C4-2B (cell line): ENCODE measurements at regions not wholly inside any gene's neighbourhood (a gene's known extent, or its start where the extent isn't known, plus 50 kb on each side); places are given as distances from the start of the nearest gene placed in this dataset.
A peak's percentile ranks its signal among the peaks of the same experiment; 100 is the strongest.

Experiments used
- H3K27ac ChIP-seq: fragments of 450-650 bp; 2 replicates; pipeline ENCODE4 v1.5.1; 2017
- CTCF ChIP-seq: fragments of 450-650 bp; conservative IDR thresholded peaks from 2 replicates; pipeline ENCODE4 v1.5.1; 2017; ENCODE audit warnings: mild to moderate bottlenecking
- ZFX ChIP-seq: fragments of 450-650 bp; IDR thresholded peaks from 2 replicates; pipeline ENCODE4 v1.6.1; 2017

GRCh38 chr12:28963554-28963953, 185.5 kb upstream of the FAR2 start:
- no peak overlapping the region for H3K27ac ChIP-seq
- TF ChIP-seq ZFX (no peak), CTCF (peak; percentile 61)

- TF ChIP-seq CTCF (no peak), ZFX (no peak)
Measured at GRCh38 chr12:28966046-28966780, 182.9 kb upstream of the FAR2 start.

GRCh38 chr12:28967426-28967825, 181.7 kb upstream of the FAR2 start:
- H3K27ac ChIP-seq, result no peak overlapping the region
- TF ChIP-seq ZFX (no peak), CTCF (no peak)

More at GRCh38 chr12:28966046-28966780, 182.9 kb upstream of the FAR2 start:
- H3K27ac ChIP-seq, result no peak overlapping the region

DNA sequence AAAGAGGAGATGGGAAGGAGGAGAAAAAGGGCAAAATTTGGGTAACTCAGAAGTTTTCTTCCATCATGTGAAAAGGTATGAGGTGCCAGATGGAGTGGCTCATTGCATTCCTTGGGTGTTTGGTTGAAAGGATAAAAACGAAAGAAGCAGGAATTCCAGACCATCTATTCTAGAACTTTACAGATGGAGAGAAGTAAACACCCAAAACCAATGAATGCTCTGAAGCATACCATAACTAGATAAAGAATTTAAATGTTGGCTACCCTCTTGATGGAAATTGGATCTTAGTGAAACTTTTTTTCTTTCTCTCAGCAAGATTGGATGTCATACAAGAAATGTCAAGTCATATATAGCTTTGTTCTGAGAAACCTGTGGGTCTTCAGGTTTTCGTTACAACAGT, 175.6 kb upstream of the FAR2 start:
- no peak overlapping the region for H3K27ac ChIP-seq
- TF ChIP-seq CTCF (no peak), ZFX (no peak)

DNA sequence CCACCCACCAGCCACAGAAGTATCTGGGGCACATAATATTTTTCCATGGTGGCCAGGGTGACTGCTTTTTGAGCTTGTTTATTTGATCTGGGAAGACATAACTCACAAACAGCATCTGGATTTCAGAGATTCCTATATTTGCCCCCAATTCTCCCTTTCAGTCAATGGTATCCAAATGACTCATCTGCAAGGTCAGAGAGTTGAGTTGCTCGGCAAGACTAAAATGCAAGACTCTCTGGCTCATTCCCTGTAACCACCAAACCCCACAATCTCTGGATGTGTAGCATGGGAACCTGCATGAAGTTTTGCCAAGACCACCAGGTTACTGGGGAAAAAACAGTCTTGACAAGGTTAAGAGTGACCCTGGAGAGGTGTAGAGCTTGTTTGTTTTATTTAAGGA, 174.9 kb upstream of the FAR2 start:
- TF ChIP-seq ZFX (no peak), CTCF (no peak)
- H3K27ac ChIP-seq, result no peak overlapping the region

DNA sequence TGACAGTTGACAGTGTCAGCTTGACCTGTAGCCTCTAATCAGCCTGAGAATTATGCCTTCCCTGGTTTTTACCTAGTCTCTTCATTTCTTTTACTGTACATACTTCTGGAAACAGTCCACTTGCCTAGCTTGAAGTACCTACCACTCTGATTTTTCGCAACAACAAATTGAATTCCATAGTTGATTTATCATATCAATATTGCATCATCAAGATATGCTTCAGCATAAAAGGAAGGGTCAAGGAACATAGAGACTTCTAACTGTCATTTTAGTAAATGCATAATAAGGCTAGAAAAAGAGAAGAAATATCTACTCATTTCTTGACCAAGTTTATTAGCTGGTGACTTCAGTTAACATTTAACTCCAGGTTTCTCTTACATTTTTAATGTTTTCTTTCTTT, 174.2 kb upstream of the FAR2 start:
- no peak overlapping the region for H3K27ac ChIP-seq
- TF ChIP-seq CTCF, result no peak
- no peak for TF ChIP-seq ZFX

GRCh38 chr12:28975564-28976340, 173.3 kb upstream of the FAR2 start:
- no peak overlapping the region for H3K27ac ChIP-seq
- TF ChIP-seq ZFX, result no peak
- TF ChIP-seq CTCF, result no peak
